DND-41 (cell line): ENCODE measurements at regions not wholly inside any gene's neighbourhood (a gene's known extent, or its start where the extent isn't known, plus 50 kb on each side); places are given as distances from the start of the nearest gene placed in this dataset.

Source experiments
- ATAC-seq: fragments of 200-7000 bp; cut with Tn5 transposase; 3 replicates; pipeline ENCODE4 v1.9.1; 2021; ENCODE audit warnings: low read depth; ENCODE audit not compliant: insufficient read depth
- DNase-seq: peaks from one replicate; pipeline ENCODE4 v3.0.0-alpha.2; 2020
- H2AFZ ChIP-seq: 2 replicates; pipeline ENCODE4 v1.6.0; 2012; ENCODE audit warnings: low read depth, low read length
- H3K27ac ChIP-seq: 2 replicates; pipeline ENCODE4 v1.5.1; 2012; ENCODE audit warnings: low read length, inconsistent platforms
- H3K27me3 ChIP-seq: fragments of 200-600 bp; sonication (generic); 2 replicates; pipeline ENCODE4 v1.6.0; 2012; ENCODE audit warnings: low read length, mild to moderate bottlenecking, inconsistent platforms; ENCODE audit not compliant: insufficient read depth, poor library complexity
- H3K36me3 ChIP-seq: 2 replicates; pipeline ENCODE4 v1.5.1; 2012; ENCODE audit warnings: low read length, inconsistent platforms; ENCODE audit not compliant: insufficient read depth
- H3K4me1 ChIP-seq: 2 replicates; pipeline ENCODE4 v1.5.1; 2012; ENCODE audit warnings: mild to moderate bottlenecking, low read length; ENCODE audit not compliant: insufficient read depth
- H3K4me2 ChIP-seq: 2 replicates; pipeline ENCODE4 v1.6.0; 2012; ENCODE audit warnings: mild to moderate bottlenecking, moderate library complexity, low read length, inconsistent platforms; ENCODE audit not compliant: insufficient read depth
- H3K4me3 ChIP-seq, 2 experiments: fragments of 200-600 bp in 1 of 2; shearing (Covaris generic) in 1 of 2; 2 replicates each; pipeline ENCODE4 v1.5.1; 2012 to 2016; ENCODE audit warnings: inconsistent platforms in 2 of 2, low read length in 2 of 2, mild to moderate bottlenecking in 2 of 2, low read depth in 1 of 2, moderate library complexity in 1 of 2
- H3K79me2 ChIP-seq: 2 replicates; pipeline ENCODE4 v1.6.0; 2012; ENCODE audit warnings: low read length, inconsistent platforms; ENCODE audit not compliant: insufficient read depth
- H3K9ac ChIP-seq: 2 replicates; pipeline ENCODE4 v1.6.0; 2012; ENCODE audit warnings: low read depth, mild to moderate bottlenecking, inconsistent platforms, low read length, moderate library complexity
- H3K9me3 ChIP-seq: 2 replicates; pipeline ENCODE4 v1.5.1; 2012; ENCODE audit warnings: low read length, moderate library complexity, mild to moderate bottlenecking, inconsistent platforms; ENCODE audit not compliant: insufficient read depth, severe bottlenecking
- H4K20me1 ChIP-seq: 2 replicates; pipeline ENCODE4 v1.6.0; 2012; ENCODE audit warnings: low read length; ENCODE audit not compliant: insufficient read depth
- CTCF ChIP-seq: IDR thresholded peaks from 2 replicates; pipeline ENCODE4 v1.5.1; 2012; ENCODE audit warnings: borderline replicate concordance, low read length, moderate library complexity, mild to moderate bottlenecking; ENCODE audit not compliant: poor library complexity, severe bottlenecking; ENCODE audit errors: extremely low read depth
- EZH2 ChIP-seq: IDR thresholded peaks from 3 replicates; pipeline ENCODE4 v1.6.1; 2012; ENCODE audit warnings: borderline replicate concordance, low read depth, mild to moderate bottlenecking, moderate library complexity, low read length, inconsistent platforms; ENCODE audit not compliant: severe bottlenecking

DNA sequence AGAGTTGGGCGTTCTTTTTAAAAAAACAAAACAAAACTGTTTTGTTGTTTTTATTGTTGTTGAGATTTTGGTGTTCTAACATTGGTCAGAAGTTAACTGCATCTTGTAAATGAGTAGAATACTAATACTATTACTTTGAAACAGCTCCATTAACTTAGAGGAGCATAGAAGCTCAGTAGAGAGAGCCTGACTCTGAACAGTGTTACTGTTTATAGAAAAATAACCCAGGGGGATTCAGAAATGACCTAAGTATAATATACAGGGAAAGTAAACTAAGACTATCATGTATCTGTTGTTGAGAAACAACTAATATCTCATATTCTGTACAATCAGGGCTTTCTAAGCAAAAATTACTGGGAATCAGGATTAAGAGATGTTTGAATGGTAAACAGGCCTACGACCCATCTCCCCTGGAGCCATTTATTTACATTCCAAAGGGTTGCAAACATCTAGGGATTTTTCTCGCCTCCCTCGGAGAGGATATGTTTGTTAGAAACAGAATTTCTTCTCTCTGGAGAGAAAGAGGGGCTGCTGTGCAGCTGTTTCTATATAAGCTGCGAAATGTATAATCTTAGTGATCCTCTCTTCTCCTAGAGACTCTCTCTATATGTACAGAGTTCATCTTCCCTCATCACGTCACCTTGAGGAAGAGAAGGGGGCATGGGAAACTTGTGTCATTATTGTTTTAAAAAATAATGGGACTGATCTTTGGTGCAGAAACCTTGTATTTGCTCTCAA is 827.5 kb upstream of the DPPA4 start:
- Histone ChIP-seq H3K79me2 (no peaks in the 10 kb centered on the region), H3K4me1 (no peaks in the 10 kb centered on the region), H3K4me3 (no peak overlapping the region), H2AFZ (no peak overlapping the region), H3K27ac (no peak overlapping the region), H4K20me1 (no peaks in the 10 kb centered on the region), H3K9ac (no peak overlapping the region), H3K9me3 (no peaks in the 10 kb centered on the region), H3K27me3 (no peaks in the 10 kb centered on the region), H3K4me2 (no peak overlapping the region), H3K36me3 (no peaks in the 10 kb centered on the region)
- no peak for ATAC-seq
- no peak for DNase-seq
- TF ChIP-seq EZH2: no peak
- no peak for TF ChIP-seq CTCF

DNA sequence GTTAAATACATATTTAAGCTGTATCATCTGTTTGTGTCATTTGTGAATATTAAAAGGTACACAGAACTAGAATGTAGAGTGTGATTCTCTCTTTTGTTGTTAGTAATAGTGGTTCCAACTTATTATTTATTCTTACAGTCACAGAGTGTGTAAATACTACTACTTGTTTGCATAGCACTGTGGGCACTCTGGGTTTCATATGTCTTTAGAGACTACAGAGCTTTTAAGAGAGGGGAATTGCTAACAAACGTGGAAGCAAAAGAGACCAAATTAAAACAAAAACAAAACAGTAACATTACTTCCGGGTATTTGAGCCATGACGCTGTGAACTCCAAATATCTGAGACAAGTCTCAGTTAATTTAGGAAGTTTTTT is 828.0 kb upstream of the DPPA4 start:
- Histone ChIP-seq H2AFZ (no peak overlapping the region), H3K27ac (no peak overlapping the region), H3K9me3 (no peaks in the 10 kb centered on the region), H3K4me3 (no peak overlapping the region), H3K4me1 (no peaks in the 10 kb centered on the region), H3K27me3 (no peaks in the 10 kb centered on the region), H4K20me1 (no peaks in the 10 kb centered on the region), H3K4me2 (no peak overlapping the region), H3K79me2 (no peaks in the 10 kb centered on the region), H3K9ac (no peak overlapping the region), H3K36me3 (no peaks in the 10 kb centered on the region)
- DNase-seq (no peak), ATAC-seq (no peak)
- TF ChIP-seq CTCF (no peak), EZH2 (no peak)

- H3K27ac ChIP-seq: no peak overlapping the region
- no peaks in the 10 kb centered on the region for H3K9me3 ChIP-seq
- H3K4me1 ChIP-seq: no peaks in the 10 kb centered on the region
- no peaks in the 10 kb centered on the region for H3K79me2 ChIP-seq
- H3K36me3 ChIP-seq: no peaks in the 10 kb centered on the region
- no peaks in the 10 kb centered on the region for H3K27me3 ChIP-seq
- no peak overlapping the region for H3K9ac ChIP-seq
- H4K20me1 ChIP-seq: no peaks in the 10 kb centered on the region
- TF ChIP-seq EZH2: no peak
- no peak overlapping the region for H2AFZ ChIP-seq
- no peak overlapping the region for H3K4me2 ChIP-seq
- no peak overlapping the region for H3K4me3 ChIP-seq
- no peak for ATAC-seq
- DNase-seq: no peak
Observed at GRCh38 chr3:110165753-110166152, 828.4 kb upstream of the DPPA4 start.

DNA sequence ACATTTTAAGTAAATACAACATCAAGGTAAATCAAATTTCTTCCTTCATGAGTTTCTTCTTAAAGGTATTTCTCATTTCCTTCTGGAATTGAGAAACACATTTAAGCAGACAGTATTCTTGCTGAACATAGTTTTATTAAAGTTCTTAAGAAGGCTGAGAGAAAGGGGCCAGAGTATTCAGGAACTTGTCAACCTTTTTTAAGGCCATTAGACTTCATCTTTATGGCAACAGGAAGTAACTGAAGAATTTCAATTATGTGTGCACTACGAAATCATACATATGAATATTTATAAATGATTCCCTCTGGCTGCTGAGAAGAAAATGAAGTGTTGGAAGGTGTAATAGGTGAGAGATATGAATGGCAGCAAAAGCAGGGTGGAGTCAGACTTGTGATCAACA is 829.4 kb upstream of the DPPA4 start:
- Histone ChIP-seq H3K4me3 (no peak overlapping the region), H3K27ac (no peak overlapping the region), H4K20me1 (no peaks in the 10 kb centered on the region), H3K79me2 (no peaks in the 10 kb centered on the region), H3K36me3 (no peaks in the 10 kb centered on the region), H3K4me2 (no peak overlapping the region), H3K9ac (no peak overlapping the region), H3K4me1 (no peaks in the 10 kb centered on the region), H2AFZ (no peak overlapping the region), H3K9me3 (no peaks in the 10 kb centered on the region), H3K27me3 (no peaks in the 10 kb centered on the region)
- TF ChIP-seq CTCF (no peak), EZH2 (no peak)
- ATAC-seq: no peak
- no peak for DNase-seq
